Mucosa of descending colon (tissue), 3 donors: ENCODE measurements at regions not wholly inside any gene's neighbourhood (a gene's known extent, or its start where the extent isn't known, plus 50 kb on each side); places are given as distances from the start of the nearest gene placed in this dataset.

Experiments
- ATAC-seq: fragments of 200-7000 bp; cut with Tn5 transposase; one replicate; pipeline ENCODE4 v1.9.1; 2020; ENCODE audit warnings: mild to moderate bottlenecking, moderate library complexity
- DNase-seq, 3 donors: peaks; one replicate each; pipeline ENCODE4 v3.0.0-alpha.2; 2020
- H3K36me3 ChIP-seq: fragments of 200-600 bp; one replicate; pipeline ENCODE4 v1.8.0; 2021; ENCODE audit warnings: low read depth, mild to moderate bottlenecking
- H3K4me1 ChIP-seq: fragments of 200-600 bp; one replicate; pipeline ENCODE4 v1.8.0; 2021; ENCODE audit warnings: low read depth, mild to moderate bottlenecking
- H3K4me3 ChIP-seq: fragments of 200-600 bp; one replicate; pipeline ENCODE4 v1.8.0; 2021; ENCODE audit warnings: mild to moderate bottlenecking
- H3K9me3 ChIP-seq: fragments of 200-600 bp; one replicate; pipeline ENCODE4 v1.8.0; 2021; ENCODE audit warnings: mild to moderate bottlenecking
- CTCF ChIP-seq: fragments of 200-600 bp; IDR thresholded peaks from one replicate; pipeline ENCODE4 v1.8.0; 2022; ENCODE audit warnings: antibody characterized with exemption, mild to moderate bottlenecking
- intact Hi-C, 2 donors: fragments of 100-400 bp; cut with DNase I in 1 of 2; cut with micrococcal nuclease in 1 of 2; formaldehyde crosslinking; loops; one replicate each; pipeline versions ENCODE4 v1.11.0 to v1.11.1; 2022; cut with DNase I, micrococcal nuclease
- donor health status: DM: no; HTN: no; CAD: no; lungs with moderate emphysema.
- donor health status: DM: no; HTN: no; CAD: no.
- donor health status: DM: no; HTN: yes; CAD: no.

DNA sequence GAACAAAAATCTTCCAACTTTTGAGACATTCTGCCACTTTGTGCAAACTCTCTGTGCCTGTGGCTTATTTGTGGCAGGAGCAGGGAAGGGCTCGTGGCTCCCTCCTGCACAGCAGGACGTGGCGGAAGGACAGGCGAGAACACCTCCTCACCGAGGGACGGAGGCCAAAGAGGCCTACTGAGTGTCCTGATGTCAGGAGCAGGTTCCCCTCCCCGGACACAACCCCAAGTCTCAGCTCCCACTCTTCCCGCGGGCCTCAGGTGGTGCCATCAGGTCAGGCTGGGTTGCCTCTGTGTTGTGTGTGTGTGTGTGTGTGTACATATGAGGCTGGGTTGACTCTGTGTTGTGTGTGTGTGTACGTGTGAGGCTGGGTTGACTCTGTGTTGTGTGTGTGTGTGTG is 136.8 kb upstream of the LPCAT1 start:
- no peak for TF ChIP-seq CTCF
- DNase-seq (no peak), ATAC-seq (no peak)
- Histone ChIP-seq H3K4me1 (no peaks in the 10 kb centered on the region), H3K9me3 (no peaks in the 10 kb centered on the region), H3K36me3 (no peaks in the 10 kb centered on the region), H3K4me3 (no peak overlapping the region)
- intact Hi-C loops, result no loop called here

- no peak for TF ChIP-seq CTCF
- Histone ChIP-seq H3K4me1 (no peaks in the 10 kb centered on the region), H3K36me3 (no peaks in the 10 kb centered on the region), H3K9me3 (no peaks in the 10 kb centered on the region), H3K4me3 (no peak overlapping the region)
- no peak for ATAC-seq
- intact Hi-C loops, result no loop called here
- DNase-seq, result no peak
Measured at GRCh38 chr5:1660001-1660400, 136.2 kb upstream of the LPCAT1 start.

- no peak for ATAC-seq
- Histone ChIP-seq H3K4me3 (no peak overlapping the region), H3K36me3 (no peaks in the 10 kb centered on the region), H3K9me3 (no peaks in the 10 kb centered on the region), H3K4me1 (no peaks in the 10 kb centered on the region)
- no peak for TF ChIP-seq CTCF
- no peak for DNase-seq
- intact Hi-C loops, result no loop called here
Measured at GRCh38 chr5:1659100-1659981, 135.6 kb upstream of the LPCAT1 start.

- no peak for ATAC-seq
- TF ChIP-seq CTCF, result no peak
- intact Hi-C loops, result no loop called here
- no peaks in the 10 kb centered on the region for H3K9me3 ChIP-seq
- DNase-seq, result no peak
- no peaks in the 10 kb centered on the region for H3K36me3 ChIP-seq
- H3K4me1 ChIP-seq, result peaks cover under 1% of the 10 kb centered on the region
- H3K4me3 ChIP-seq, result no peak overlapping the region
Measured at GRCh38 chr5:1658665-1659064, 134.9 kb upstream of the LPCAT1 start.

GRCh38 chr5:1657161-1657741 is 133.5 kb upstream of the LPCAT1 start:
- no peaks in the 10 kb centered on the region for H3K9me3 ChIP-seq
- H3K36me3 ChIP-seq, result no peaks in the 10 kb centered on the region
- no peak for ATAC-seq
- no peak for TF ChIP-seq CTCF
- intact Hi-C loops, result no loop called here
- no peak for DNase-seq
- H3K4me3 ChIP-seq, result no peak overlapping the region
- peaks cover 8% of the 10 kb centered on the region for H3K4me1 ChIP-seq
